Tibial nerve (tissue), 4 donors: ENCODE measurements at regions not wholly inside any gene's neighbourhood (a gene's known extent, or its start where the extent isn't known, plus 50 kb on each side); places are given as distances from the start of the nearest gene placed in this dataset.
A peak's percentile ranks its signal among the peaks of the same experiment; 100 is the strongest.

Experiments used
- DNase-seq, 2 donors: peaks; one replicate each; pipeline ENCODE4 v3.0.0-alpha.2; 2019; ENCODE audit warnings: low spot score in 2 of 2
- H3K27ac ChIP-seq, 4 donors: fragments of 200-600 bp; sonication (generic) in 3 of 4; one replicate each; pipeline ENCODE4 v1.5.1; 2017 to 2019; ENCODE audit warnings: mild to moderate bottlenecking in 1 of 4
- H3K27me3 ChIP-seq, 2 donors: fragments of 200-600 bp; sonication (generic) in 1 of 2; one replicate each; pipeline versions ENCODE4 v1.5.1 to v1.6.0; 2017 to 2019
- H3K36me3 ChIP-seq, 3 donors: fragments of 200-600 bp; sonication (generic); one replicate each; pipeline ENCODE4 v1.5.1; 2018 to 2019
- H3K4me1 ChIP-seq, 4 donors: fragments of 200-600 bp; sonication (generic) in 3 of 4; one replicate each; pipeline ENCODE4 v1.5.1; 2017 to 2019
- H3K4me3 ChIP-seq, 4 donors: fragments of 200-600 bp; sonication (generic) in 3 of 4; one replicate each; pipeline ENCODE4 v1.5.1; 2017 to 2019; ENCODE audit warnings: mild to moderate bottlenecking in 1 of 4, moderate library complexity in 1 of 4
- H3K9me3 ChIP-seq, 4 donors: fragments of 200-600 bp; sonication (generic) in 3 of 4; one replicate each; pipeline ENCODE4 v1.5.1; 2017 to 2019
- CTCF ChIP-seq, 5 experiments: fragments of 200-600 bp in 3 of 5; fragments of 450-650 bp in 2 of 5; sonication (generic) in 3 of 5; IDR thresholded peaks; one replicate each; pipeline ENCODE4 v1.5.1; 2016 to 2019; ENCODE audit warnings: antibody characterized with exemption in 5 of 5, mild to moderate bottlenecking in 3 of 5, moderate library complexity in 2 of 5
- EP300 ChIP-seq, 2 donors: sonication (generic); formaldehyde crosslinking; IDR thresholded peaks; one replicate each; pipeline ENCODE4 v1.6.1; 2017; ENCODE audit warnings: antibody characterized with exemption in 2 of 2, mild to moderate bottlenecking in 1 of 2
- POLR2A ChIP-seq, 2 donors: fragments of 450-650 bp; IDR thresholded peaks; one replicate each; pipeline ENCODE4 v1.6.1; 2017; ENCODE audit warnings: antibody characterized with exemption in 2 of 2, mild to moderate bottlenecking in 2 of 2, moderate library complexity in 2 of 2
- WGBS, 2 donors: methylation state at CpG; one replicate each; pipeline ENCODE4 v1.1.5; 2018; 5-methylcytosine and 5-hydroxymethylcytosine counted together

- DNase-seq, result no peak
- no peak overlapping the region for H3K4me3 ChIP-seq
- no peaks in the 10 kb centered on the region for H3K9me3 ChIP-seq
- H3K4me1 ChIP-seq, result no peaks in the 10 kb centered on the region
- 73 to 79% methylated on average over 9 of the region's 9 CpGs for WGBS, 2 donors
- H3K27me3 ChIP-seq, result no peaks in the 10 kb centered on the region
- TF ChIP-seq EP300 (IDR thresholded peaks at IDR 0.05) (no peak), POLR2A (IDR thresholded peaks at IDR 0.05) (no peak), CTCF (IDR thresholded peaks at IDR 0.05) (no peak)
- H3K36me3 ChIP-seq, result no peaks in the 10 kb centered on the region
- H3K27ac ChIP-seq, result no peak overlapping the region
Measured at GRCh38 chr2:8378016-8378810, 303.6 kb upstream of the ID2 start.

- no peaks in the 10 kb centered on the region for H3K36me3 ChIP-seq
- 84 to 85% methylated on average over 8 of the region's 8 CpGs for WGBS, 2 donors
- no peak overlapping the region for H3K27ac ChIP-seq
- H3K4me1 ChIP-seq, result no peaks in the 10 kb centered on the region
- no peaks in the 10 kb centered on the region for H3K27me3 ChIP-seq
- TF ChIP-seq CTCF (IDR thresholded peaks at IDR 0.05) (no peak), POLR2A (IDR thresholded peaks at IDR 0.05) (no peak), EP300 (IDR thresholded peaks at IDR 0.05) (no peak)
- H3K4me3 ChIP-seq, result no peak overlapping the region
- H3K9me3 ChIP-seq, result no peaks in the 10 kb centered on the region
- no peak for DNase-seq
Measured at GRCh38 chr2:8379128-8379527, 302.7 kb upstream of the ID2 start.

- no peaks in the 10 kb centered on the region for H3K4me1 ChIP-seq
- 86 to 87% methylated on average over 4 of the region's 4 CpGs for WGBS, 2 donors
Measured at GRCh38 chr2:8379549-8379948, 302.3 kb upstream of the ID2 start.

GRCh38 chr2:8380026-8380425 lies 301.8 kb upstream of the ID2 start:
- no peaks in the 10 kb centered on the region for H3K4me1 ChIP-seq
- 45 to 63% methylated on average over 6 of the region's 6 CpGs for WGBS, 2 donors
- no peaks in the 10 kb centered on the region for H3K36me3 ChIP-seq
- no peaks in the 10 kb centered on the region for H3K9me3 ChIP-seq
- no peaks in the 10 kb centered on the region for H3K27me3 ChIP-seq
- no peak overlapping the region for H3K4me3 ChIP-seq
- peak in 1 of 2 donors; percentile 11 for DNase-seq
- no peak overlapping the region for H3K27ac ChIP-seq
- TF ChIP-seq CTCF (IDR thresholded peaks at IDR 0.05) (no peak), EP300 (IDR thresholded peaks at IDR 0.05) (peak in 1 of 2 donors; percentile 8)

More at GRCh38 chr2:8379549-8379948, 302.3 kb upstream of the ID2 start:
- TF ChIP-seq POLR2A (IDR thresholded peaks at IDR 0.05) (no peak), EP300 (IDR thresholded peaks at IDR 0.05) (no peak), CTCF (IDR thresholded peaks at IDR 0.05) (no peak)
- Histone ChIP-seq H3K27me3 (no peaks in the 10 kb centered on the region), H3K27ac (no peak overlapping the region), H3K36me3 (no peaks in the 10 kb centered on the region), H3K4me3 (no peak overlapping the region), H3K9me3 (no peaks in the 10 kb centered on the region)
- no peak for DNase-seq

- H3K27ac ChIP-seq, result no peak overlapping the region
- no peak for DNase-seq
- no peaks in the 10 kb centered on the region for H3K36me3 ChIP-seq
- no peaks in the 10 kb centered on the region for H3K4me1 ChIP-seq
- 54 to 91% methylated on average over 3 of the region's 3 CpGs for WGBS, 2 donors
- no peak overlapping the region for H3K4me3 ChIP-seq
- no peaks in the 10 kb centered on the region for H3K9me3 ChIP-seq
- H3K27me3 ChIP-seq, result no peaks in the 10 kb centered on the region
- no peak for TF ChIP-seq POLR2A (IDR thresholded peaks at IDR 0.05)
- TF ChIP-seq CTCF (IDR thresholded peaks at IDR 0.05), result no peak
- TF ChIP-seq EP300 (IDR thresholded peaks at IDR 0.05), result no peak
Measured at GRCh38 chr2:8380566-8380965, 301.3 kb upstream of the ID2 start.
